Keratinocyte (primary cell): ENCODE measurements at regions not wholly inside any gene's neighbourhood (a gene's known extent, or its start where the extent isn't known, plus 50 kb on each side); places are given as distances from the start of the nearest gene placed in this dataset.

ENCODE experiments used
- CTCF ChIP-seq, 3 experiments: IDR thresholded peaks in 1 of 3; conservative IDR thresholded peaks in 1 of 3; optimal IDR thresholded peaks in 1 of 3; 2 replicates in 2 of 3; 3 replicates in 1 of 3; pipeline versions ENCODE3 to v1.5.1; 2011; ENCODE audit warnings: low read length in 3 of 3, mild to moderate bottlenecking in 3 of 3, moderate library complexity in 2 of 3, control low read depth in 1 of 3, inconsistent platforms in 1 of 3; ENCODE audit not compliant: insufficient read depth in 2 of 3; ENCODE audit errors: extremely low read depth in 1 of 3
- EZH2 ChIP-seq: IDR thresholded peaks from one replicate; pipeline ENCODE4 v1.6.1; 2012; ENCODE audit warnings: inconsistent platforms, mild to moderate bottlenecking, low read length, moderate library complexity

GRCh38 chr2:145771525-145771924, 1251.6 kb upstream of the ZEB2 start:
- TF ChIP-seq CTCF (optimal IDR thresholded peaks at IDR 0.05 in 1 of 3, IDR thresholded peaks at IDR 0.05 in 1 of 3, conservative IDR thresholded peaks at IDR 0.05 in 1 of 3; ENCODE audit: extremely low read depth in 1 of 3, insufficient read depth in 2 of 3, low read length in 3 of 3) (no peak), EZH2 (no peak)
